Left ventricle myocardium inferior (tissue), 1 donor: ENCODE measurements at regions not wholly inside any gene's neighbourhood (a gene's known extent, or its start where the extent isn't known, plus 50 kb on each side); places are given as distances from the start of the nearest gene placed in this dataset.

Experiments
- DNase-seq: peaks from one replicate; pipeline ENCODE4 v3.0.0-alpha.2; 2020
- H3K27ac ChIP-seq: fragments of 200-600 bp; replicated peaks from 2 replicates; pipeline ENCODE4 v1.8.0; 2021
- H3K27me3 ChIP-seq: fragments of 200-600 bp; 2 replicates; pipeline ENCODE4 v1.8.0; 2021; ENCODE audit warnings: low read depth
- H3K36me3 ChIP-seq: fragments of 200-600 bp; 2 replicates; pipeline ENCODE4 v1.8.0; 2021
- H3K4me1 ChIP-seq: fragments of 200-600 bp; 2 replicates; pipeline ENCODE4 v1.8.0; 2021
- H3K4me3 ChIP-seq: fragments of 200-600 bp; 2 replicates; pipeline ENCODE4 v1.8.0; 2021; ENCODE audit warnings: mild to moderate bottlenecking, moderate library complexity
- H3K9me3 ChIP-seq: fragments of 200-600 bp; replicated peaks from 2 replicates; pipeline ENCODE4 v1.8.0; 2021
- intact Hi-C: fragments of 100-400 bp; cut with micrococcal nuclease; formaldehyde crosslinking; loops from one replicate; pipeline ENCODE4 v1.11.0; 2022
- TF ChIP-seq, protein P1 (sequence below): fragments of 200-600 bp; IDR thresholded peaks from 2 replicates; pipeline ENCODE4 v1.8.0; 2021; ENCODE audit warnings: antibody characterized with exemption, mild to moderate bottlenecking, borderline replicate concordance
- donor health status: DM: no; HTN: yes; CAD: no; lungs with severe emphysema.

DNA sequence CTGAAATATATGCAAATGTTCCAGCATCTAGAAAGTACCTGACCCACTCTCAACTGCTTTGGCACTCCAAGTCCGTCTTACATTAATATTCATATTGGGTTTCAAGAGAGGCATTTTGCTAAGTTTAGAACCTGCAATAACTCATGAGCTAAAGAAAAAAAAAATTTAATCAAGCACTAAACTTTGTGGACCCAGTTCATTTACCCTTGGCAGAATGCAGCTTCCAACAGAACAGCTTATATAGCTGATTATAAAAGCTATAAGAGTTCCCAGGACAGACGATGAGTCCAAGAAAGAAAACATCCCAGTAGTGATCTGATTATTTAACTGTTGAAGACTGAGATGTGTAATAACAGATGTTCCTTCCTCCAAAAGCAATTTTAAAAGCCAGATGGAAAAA lies 592.0 kb downstream of the KCNH5 start:
- TF ChIP-seq, protein P1, sequence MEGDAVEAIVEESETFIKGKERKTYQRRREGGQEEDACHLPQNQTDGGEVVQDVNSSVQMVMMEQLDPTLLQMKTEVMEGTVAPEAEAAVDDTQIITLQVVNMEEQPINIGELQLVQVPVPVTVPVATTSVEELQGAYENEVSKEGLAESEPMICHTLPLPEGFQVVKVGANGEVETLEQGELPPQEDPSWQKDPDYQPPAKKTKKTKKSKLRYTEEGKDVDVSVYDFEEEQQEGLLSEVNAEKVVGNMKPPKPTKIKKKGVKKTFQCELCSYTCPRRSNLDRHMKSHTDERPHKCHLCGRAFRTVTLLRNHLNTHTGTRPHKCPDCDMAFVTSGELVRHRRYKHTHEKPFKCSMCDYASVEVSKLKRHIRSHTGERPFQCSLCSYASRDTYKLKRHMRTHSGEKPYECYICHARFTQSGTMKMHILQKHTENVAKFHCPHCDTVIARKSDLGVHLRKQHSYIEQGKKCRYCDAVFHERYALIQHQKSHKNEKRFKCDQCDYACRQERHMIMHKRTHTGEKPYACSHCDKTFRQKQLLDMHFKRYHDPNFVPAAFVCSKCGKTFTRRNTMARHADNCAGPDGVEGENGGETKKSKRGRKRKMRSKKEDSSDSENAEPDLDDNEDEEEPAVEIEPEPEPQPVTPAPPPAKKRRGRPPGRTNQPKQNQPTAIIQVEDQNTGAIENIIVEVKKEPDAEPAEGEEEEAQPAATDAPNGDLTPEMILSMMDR = no peak
- Histone ChIP-seq H3K4me1 (no peaks in the 10 kb centered on the region), H3K27me3 (no peaks in the 10 kb centered on the region), H3K9me3 (peaks cover 5% of the 10 kb centered on the region), H3K27ac (no peak overlapping the region), H3K36me3 (no peaks in the 10 kb centered on the region), H3K4me3 (no peak overlapping the region)
- DNase-seq = no peak
- intact Hi-C loops = no loop called here

- DNase-seq = no peak
- intact Hi-C loops = no loop called here
Observed at GRCh38 chr14:62455446-62455845, 589.8 kb downstream of the KCNH5 start.

DNA sequence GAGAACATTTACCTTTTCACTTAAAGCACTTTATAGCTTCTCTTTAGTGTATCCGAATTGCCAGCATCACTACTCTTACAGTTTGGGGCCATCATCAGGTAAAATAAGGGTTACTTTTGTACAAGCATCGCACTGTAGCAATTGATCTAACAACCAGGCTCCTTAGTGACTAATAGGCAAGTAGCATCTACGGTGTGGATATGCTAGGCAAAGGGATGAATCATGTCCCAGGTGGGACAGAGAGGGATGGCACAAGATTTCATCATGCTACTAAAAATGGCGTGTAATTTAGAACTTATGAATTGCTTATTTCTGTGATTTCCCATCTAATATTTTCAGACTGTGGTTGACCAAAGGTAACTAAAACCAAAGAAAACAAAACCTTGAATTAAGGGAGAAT lies 582.3 kb downstream of the KCNH5 start:
- TF ChIP-seq, protein P1 = no peak
- Histone ChIP-seq H3K4me3 (no peak overlapping the region), H3K36me3 (no peaks in the 10 kb centered on the region), H3K4me1 (no peaks in the 10 kb centered on the region), H3K27ac (no peak overlapping the region), H3K27me3 (no peaks in the 10 kb centered on the region), H3K9me3 (no peaks in the 10 kb centered on the region)
- DNase-seq = no peak
- intact Hi-C loops = no loop called here

More at GRCh38 chr14:62455446-62455845, 589.8 kb downstream of the KCNH5 start:
- Histone ChIP-seq H3K36me3 (no peaks in the 10 kb centered on the region), H3K4me1 (no peaks in the 10 kb centered on the region), H3K9me3 (no peaks in the 10 kb centered on the region), H3K4me3 (no peak overlapping the region), H3K27ac (no peak overlapping the region), H3K27me3 (no peaks in the 10 kb centered on the region)
- TF ChIP-seq, protein P1 = no peak

DNA sequence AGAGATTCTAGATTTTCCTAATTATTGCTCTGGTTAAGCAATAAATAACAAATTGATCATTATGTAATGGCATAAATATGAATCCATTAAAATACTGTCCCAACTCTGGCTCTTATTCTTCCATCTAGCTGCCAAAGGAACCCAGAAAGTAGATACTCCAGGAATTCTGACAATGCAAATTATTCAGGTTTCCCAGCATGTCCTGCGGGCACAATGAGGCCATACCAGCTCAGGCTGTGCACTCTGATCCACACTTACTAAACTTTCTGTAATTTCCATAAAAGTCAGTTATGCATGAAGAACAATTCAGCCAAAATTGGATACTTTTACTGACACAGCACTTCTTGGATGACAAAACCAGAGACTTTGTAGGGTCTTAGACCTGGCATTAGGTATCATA lies 576.3 kb downstream of the KCNH5 start:
- H3K4me1 ChIP-seq = no peaks in the 10 kb centered on the region
- H3K36me3 ChIP-seq = no peaks in the 10 kb centered on the region
- no peaks in the 10 kb centered on the region for H3K27me3 ChIP-seq
- no peak for DNase-seq
- intact Hi-C loops = no loop called here
- H3K9me3 ChIP-seq = no peaks in the 10 kb centered on the region
- H3K4me3 ChIP-seq = no peak overlapping the region
- TF ChIP-seq, protein P1 = no peak
- no peak overlapping the region for H3K27ac ChIP-seq

GRCh38 chr14:62470935-62471334 lies 574.3 kb downstream of the KCNH5 start:
- DNase-seq = no peak
- TF ChIP-seq, protein P1 = no peak
- Histone ChIP-seq H3K4me1 (no peaks in the 10 kb centered on the region), H3K4me3 (no peak overlapping the region), H3K36me3 (no peaks in the 10 kb centered on the region), H3K9me3 (no peaks in the 10 kb centered on the region), H3K27ac (no peak overlapping the region), H3K27me3 (no peaks in the 10 kb centered on the region)
- intact Hi-C loops = no loop called here

DNA sequence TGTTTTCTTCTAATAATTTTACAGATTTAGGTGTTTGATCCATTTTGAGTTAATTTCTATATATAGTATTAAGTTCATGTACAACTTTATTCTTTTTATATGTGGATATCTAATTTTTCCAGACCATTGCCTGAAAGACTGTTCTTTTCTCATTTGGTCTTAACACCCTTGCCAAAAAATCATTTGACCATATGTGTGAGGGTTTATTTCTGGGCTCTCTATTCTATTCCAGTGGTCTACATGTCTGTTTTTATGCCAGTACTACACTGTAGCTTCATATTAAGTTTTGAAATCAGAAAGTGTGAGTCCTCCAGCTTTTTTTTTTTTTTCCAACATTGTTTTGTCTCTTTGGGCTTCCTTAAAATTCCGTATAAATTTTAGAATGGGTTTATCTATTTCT lies 554.1 kb downstream of the KCNH5 start:
- Histone ChIP-seq H3K36me3 (no peaks in the 10 kb centered on the region), H3K27ac (no peak overlapping the region)
- intact Hi-C loops = no loop called here

More for the DNA sequence above, 554.1 kb downstream of the KCNH5 start:
- TF ChIP-seq, protein P1 = no peak
- no peaks in the 10 kb centered on the region for H3K4me1 ChIP-seq
- DNase-seq = no peak
- peaks cover 37% of the 10 kb centered on the region for H3K9me3 ChIP-seq
- H3K4me3 ChIP-seq = no peak overlapping the region
- no peaks in the 10 kb centered on the region for H3K27me3 ChIP-seq
